Non-pigmented ciliary epithelial cell (primary cell): ENCODE measurements at regions not wholly inside any gene's neighbourhood (a gene's known extent, or its start where the extent isn't known, plus 50 kb on each side); places are given as distances from the start of the nearest gene placed in this dataset.

Experiments used
- DNase-seq: peaks from one replicate; pipeline ENCODE4 v3.0.0-alpha.2; 2010; ENCODE audit warnings: low read depth

GRCh38 chr6:23584134-23584763, 541.8 kb upstream of the NRSN1 start:
- DNase-seq = no peak

- no peak for DNase-seq
These were observed 538.4 kb upstream of the NRSN1 start for GRCh38 chr6:23587582-23587981.

GRCh38 chr6:23589811-23590210, 536.2 kb upstream of the NRSN1 start:
- DNase-seq = no peak

- DNase-seq = no peak
These were observed 535.4 kb upstream of the NRSN1 start for GRCh38 chr6:23590498-23591126.

GRCh38 chr6:23591761-23592160, 534.3 kb upstream of the NRSN1 start:
- no peak for DNase-seq

GRCh38 chr6:23600118-23600517, 525.9 kb upstream of the NRSN1 start:
- DNase-seq = no peak

- no peak for DNase-seq
These were observed 524.1 kb upstream of the NRSN1 start for GRCh38 chr6:23601811-23602345.

GRCh38 chr6:23608931-23609435, 517.0 kb upstream of the NRSN1 start:
- no peak for DNase-seq

- DNase-seq = no peak
These were observed 514.1 kb upstream of the NRSN1 start for GRCh38 chr6:23611776-23612381.

- DNase-seq = no peak
These were observed 507.6 kb upstream of the NRSN1 start for GRCh38 chr6:23618366-23618765.

- no peak for DNase-seq
These were observed 505.1 kb upstream of the NRSN1 start for GRCh38 chr6:23620911-23621401.

- no peak for DNase-seq
These were observed 495.0 kb upstream of the NRSN1 start for GRCh38 chr6:23630726-23631635.

GRCh38 chr6:23633996-23634395, 492.0 kb upstream of the NRSN1 start:
- DNase-seq = no peak

- no peak for DNase-seq
These were observed 490.9 kb upstream of the NRSN1 start for GRCh38 chr6:23635150-23635549.

GRCh38 chr6:23637296-23637695, 488.7 kb upstream of the NRSN1 start:
- no peak for DNase-seq

GRCh38 chr6:23642849-23643248, 483.2 kb upstream of the NRSN1 start:
- no peak for DNase-seq

GRCh38 chr6:23647045-23647444, 479.0 kb upstream of the NRSN1 start:
- no peak for DNase-seq

GRCh38 chr6:23650676-23651075, 475.3 kb upstream of the NRSN1 start:
- no peak for DNase-seq

GRCh38 chr6:23654745-23655144, 471.3 kb upstream of the NRSN1 start:
- no peak for DNase-seq

- no peak for DNase-seq
These were observed 470.5 kb upstream of the NRSN1 start for GRCh38 chr6:23655525-23655924.

- no peak for DNase-seq
These were observed 469.5 kb upstream of the NRSN1 start for GRCh38 chr6:23656255-23657194.
